T-helper 2 cell treated with Interferon-gamma antibody and Interleukin-4, amounts not matched to agents 100 ng/mL and 5 ng/mL, for 36 hours (primary cell): ENCODE measurements at regions not wholly inside any gene's neighbourhood (a gene's known extent, or its start where the extent isn't known, plus 50 kb on each side); places are given as distances from the start of the nearest gene placed in this dataset.

Source experiments
- intact Hi-C: fragments of 100-400 bp; cut with micrococcal nuclease; formaldehyde crosslinking; loops from one replicate; pipeline ENCODE4 v1.15.1; 2023

- intact Hi-C loops, result no loop called here
These were observed 145.6 kb downstream of the DYRK2 start for GRCh38 chr12:67794161-67794560.

DNA sequence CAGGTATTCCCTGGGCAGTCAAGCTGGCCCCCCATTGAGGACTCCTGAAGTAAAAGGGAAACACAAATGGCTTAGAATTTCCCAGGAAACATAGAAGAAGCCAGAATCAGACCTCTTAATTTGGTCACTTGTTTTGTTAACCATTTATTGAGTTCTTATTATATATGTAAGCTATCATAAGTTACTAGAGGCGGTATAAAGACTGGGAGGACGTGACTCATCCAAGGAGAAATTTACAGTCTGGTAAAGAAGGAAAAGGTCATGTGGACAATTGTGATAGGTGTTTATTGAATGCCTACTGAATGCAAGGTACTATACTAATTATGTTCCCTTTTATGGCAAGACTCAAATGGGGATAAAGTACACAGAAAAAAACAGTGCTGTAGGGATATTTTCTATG is 146.7 kb downstream of the DYRK2 start:
- intact Hi-C loops, result no loop called here

DNA sequence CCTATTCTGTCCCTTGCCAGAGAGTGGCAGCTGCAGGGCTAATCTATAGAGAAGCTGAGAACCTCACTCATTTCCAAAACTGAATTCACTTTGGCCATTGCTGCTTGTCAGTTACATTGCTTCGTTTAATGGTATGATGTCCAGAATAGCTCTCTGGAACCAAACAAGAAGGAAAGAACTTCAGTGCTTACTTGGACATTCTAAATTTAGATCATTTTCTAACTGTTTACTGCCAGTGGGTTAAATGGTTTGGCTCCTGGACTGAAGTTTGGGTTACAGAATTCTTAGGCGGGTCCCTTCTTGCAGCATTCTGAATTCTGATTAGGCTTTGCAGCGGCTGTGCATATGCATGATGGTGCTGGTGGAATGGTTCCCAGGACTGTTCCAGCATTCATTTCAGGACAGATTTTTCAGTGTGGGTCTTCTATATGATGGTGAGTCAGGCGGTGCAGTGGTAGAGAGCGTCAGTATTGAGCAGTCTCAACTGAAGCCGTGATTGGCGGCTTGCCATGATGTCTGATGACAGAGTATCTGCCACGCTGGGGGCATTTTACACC is 148.7 kb downstream of the DYRK2 start:
- intact Hi-C loops, result no loop called here

DNA sequence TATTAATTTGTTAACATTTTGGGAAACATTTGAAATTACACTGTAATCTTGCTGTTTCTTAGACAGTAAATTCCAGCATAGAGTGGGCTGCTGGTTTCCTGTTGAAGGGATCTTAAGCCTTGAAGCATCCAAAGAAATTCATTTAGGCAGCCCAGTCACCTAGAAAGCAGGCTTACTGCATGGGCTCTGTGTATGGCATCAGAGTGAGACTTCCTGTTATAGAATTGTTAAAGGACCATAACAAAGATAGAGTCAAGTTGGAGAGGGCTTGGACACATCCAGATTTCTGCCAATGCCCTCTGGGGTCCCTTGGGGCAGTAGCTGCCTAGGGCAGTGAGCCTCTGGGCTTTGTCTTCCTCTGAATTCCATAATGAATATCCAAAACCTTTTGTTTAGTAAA is 149.2 kb downstream of the DYRK2 start:
- intact Hi-C loops, result no loop called here

GRCh38 chr12:67798768-67799167 is 150.2 kb downstream of the DYRK2 start:
- intact Hi-C loops, result no loop called here

DNA sequence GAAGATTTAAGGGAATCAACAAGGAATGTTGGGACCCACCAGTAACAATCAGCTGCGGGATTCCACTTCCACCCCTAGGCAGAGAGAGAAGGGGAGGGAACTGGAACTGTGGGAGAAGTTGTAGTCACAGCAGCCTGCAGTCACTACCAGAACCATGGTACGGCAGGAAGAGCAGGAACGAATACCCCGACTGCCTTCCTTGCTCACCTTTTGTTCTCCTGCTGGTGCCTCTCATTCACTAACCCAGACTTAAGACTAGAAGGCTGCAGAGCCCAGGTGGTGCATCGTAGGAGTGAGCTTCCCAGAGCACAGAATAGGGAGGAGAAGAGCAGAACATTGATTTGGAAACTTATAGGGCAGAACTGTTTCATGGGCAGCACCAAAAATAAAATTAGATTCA is 154.2 kb downstream of the DYRK2 start:
- intact Hi-C loops, result loop anchor here (10.0 kb wide), 1 partner anchor 108 kb away; no protein-coding TSS in a partner anchor

DNA sequence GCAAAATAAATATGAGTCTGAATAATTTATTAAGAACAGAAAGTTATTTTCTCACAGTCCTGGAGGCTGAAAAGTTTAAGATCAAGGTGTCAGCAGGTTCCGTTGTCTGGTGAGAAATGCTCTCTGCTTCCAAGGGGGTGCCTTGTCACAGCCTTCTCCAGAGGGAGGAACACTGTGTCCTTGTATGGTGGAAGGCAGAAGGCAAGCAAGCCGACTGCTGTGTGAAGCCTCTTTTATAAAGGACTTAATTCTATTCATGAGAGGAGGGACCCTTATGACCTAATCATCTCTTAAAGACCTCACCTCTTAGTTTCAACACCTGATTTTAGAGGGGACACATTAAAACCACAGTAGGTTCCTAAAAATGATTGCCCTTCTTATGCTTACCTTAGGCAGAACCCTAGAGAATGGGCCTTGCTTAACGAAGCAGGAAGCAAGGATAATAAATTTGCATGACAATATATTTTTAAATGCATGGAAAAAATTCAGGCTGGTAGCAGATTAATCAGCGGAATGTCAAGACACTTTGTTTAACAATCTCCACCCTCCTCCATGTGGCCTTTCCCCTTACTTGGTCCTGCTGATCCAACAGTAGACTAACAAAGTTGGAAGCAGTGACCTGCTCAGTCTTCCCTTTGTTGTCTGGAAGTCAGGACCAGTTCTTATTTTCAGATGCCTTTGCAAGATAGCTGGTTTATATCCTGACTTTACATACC is 154.9 kb downstream of the DYRK2 start:
- intact Hi-C loops, result loop anchor here (10.0 kb wide), 1 partner anchor 109 kb away; no protein-coding TSS in a partner anchor

- intact Hi-C loops, result loop anchor here (10.0 kb wide), 1 partner anchor 109 kb away; no protein-coding TSS in a partner anchor
These were observed 155.6 kb downstream of the DYRK2 start for GRCh38 chr12:67804168-67804567.

- intact Hi-C loops, result loop anchor here (10.0 kb wide), 1 partner anchor 113 kb away; no protein-coding TSS in a partner anchor
These were observed 159.3 kb downstream of the DYRK2 start for GRCh38 chr12:67807814-67808213.

DNA sequence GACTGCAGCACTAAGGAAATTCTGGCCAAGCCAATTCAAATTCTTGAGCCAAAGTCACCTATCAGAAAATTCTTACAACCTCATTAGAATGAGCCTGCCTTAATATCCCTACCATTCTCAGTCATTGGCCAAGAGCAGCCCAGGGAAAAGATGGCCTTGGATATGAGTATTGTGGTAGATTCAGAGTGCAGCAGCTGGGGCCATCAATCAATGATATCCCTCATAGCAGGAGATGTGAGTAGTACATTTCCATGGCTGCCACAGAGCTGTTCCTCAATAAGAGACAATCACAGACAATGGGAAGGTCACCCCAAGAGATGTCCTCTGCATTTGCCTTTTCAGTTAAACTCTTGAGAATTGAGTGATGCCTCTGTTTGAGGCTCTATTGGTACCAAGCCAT is 161.6 kb downstream of the DYRK2 start:
- intact Hi-C loops, result no loop called here

GRCh38 chr12:67811437-67812361 is 163.2 kb downstream of the DYRK2 start:
- intact Hi-C loops, result no loop called here

DNA sequence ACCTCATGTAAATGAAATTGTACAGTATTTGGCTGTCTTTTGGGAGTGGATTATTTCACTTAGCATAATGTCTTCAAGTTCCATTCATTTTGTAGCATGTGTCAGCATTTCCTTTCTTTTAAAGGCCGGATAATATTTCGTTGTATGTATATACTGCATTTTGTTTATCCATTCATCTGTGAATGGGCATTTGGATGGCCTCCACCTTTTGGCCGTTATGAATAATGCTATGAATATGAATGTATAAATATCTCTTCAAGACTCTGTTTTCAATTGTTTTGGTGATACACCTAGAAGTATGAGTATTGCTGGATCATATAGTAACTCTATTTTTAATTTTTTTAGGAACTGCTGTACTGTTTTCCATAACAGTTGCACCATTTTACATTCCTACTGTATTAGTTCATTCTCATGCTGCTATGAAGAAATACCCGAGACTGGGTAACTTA is 164.9 kb downstream of the DYRK2 start:
- intact Hi-C loops, result no loop called here

GRCh38 chr12:67816269-67816668 is 167.7 kb downstream of the DYRK2 start:
- intact Hi-C loops, result no loop called here

DNA sequence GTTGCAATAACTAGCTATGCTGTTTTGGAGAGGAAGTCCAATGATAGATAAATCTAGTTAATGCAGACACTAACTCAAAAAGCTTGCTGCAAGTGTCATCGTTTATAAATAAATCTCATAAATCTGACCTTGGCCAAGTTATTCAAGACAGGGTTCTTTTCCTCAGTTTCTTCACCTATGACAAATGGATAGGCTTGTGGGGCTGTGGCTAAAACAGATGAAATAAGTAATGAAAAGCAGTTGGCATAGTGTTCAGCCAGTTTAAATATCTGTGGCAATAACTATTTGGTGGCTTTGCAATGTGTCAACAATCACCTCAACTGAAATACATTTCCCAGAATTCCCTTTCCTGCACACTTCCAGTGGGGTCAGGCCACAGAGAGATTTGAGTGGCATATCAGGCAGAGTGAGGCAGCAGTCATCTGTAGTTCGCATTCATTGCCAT is 169.9 kb downstream of the DYRK2 start:
- intact Hi-C loops, result no loop called here

GRCh38 chr12:67819902-67820301 is 169.3 kb upstream of the IFNG-AS1 start:
- intact Hi-C loops, result no loop called here

DNA sequence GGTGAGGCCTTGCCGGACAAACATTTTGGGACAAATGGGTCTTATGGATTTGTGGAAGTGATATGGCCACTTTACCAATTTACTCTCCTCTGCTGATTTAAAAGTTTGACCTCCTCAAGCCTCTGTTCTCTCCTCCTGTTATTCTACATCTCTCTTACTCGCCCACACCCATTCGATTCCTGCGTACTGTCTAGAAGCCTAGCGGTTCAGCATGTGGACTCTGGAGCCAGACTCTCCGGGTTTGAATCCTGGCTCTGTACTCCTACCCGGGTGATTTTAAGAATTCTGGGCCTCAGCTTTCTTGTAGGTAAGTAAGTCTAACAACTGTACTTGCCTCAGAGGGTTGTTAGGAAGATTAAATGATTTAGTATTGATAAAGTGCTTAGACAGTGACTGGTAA is 168.6 kb upstream of the IFNG-AS1 start:
- intact Hi-C loops, result no loop called here

DNA sequence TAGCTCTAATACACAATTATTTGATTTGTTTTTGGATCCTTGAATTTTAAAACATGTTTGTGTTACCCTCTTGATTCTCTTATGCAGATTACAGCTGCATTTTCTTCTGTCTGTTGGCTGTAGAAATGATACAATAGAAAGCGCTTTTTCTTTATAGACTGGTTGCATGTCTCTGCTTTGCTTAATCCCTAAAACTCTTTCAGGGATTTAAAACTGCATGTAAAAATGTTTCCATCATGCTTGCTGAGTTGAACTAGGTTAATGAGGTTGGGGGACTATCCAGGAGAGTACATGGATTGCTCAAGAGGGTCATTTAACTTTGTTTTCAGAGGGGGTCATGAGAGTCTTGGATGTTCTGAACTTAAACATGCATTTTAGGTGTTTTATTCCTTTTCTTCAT is 166.4 kb upstream of the IFNG-AS1 start:
- intact Hi-C loops, result no loop called here

DNA sequence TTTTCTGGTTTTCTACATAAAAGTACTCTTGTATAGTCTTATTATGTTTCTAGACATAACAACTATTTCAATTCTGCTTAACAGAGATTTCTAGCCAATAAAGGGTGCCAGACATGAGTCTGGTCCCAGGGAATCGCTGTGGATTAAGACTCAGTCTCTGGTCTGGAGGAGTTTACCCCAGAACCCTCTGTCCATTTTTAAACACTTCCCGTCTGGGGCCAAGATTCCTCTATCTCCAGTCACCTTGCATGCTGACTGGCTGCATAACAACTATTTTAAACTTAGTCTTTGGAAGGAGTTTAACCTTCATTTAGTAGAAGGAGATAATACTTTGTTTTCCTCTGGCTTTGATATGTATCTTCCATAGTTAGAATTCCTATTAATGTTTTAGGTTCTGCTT is 163.1 kb upstream of the IFNG-AS1 start:
- intact Hi-C loops, result no loop called here

DNA sequence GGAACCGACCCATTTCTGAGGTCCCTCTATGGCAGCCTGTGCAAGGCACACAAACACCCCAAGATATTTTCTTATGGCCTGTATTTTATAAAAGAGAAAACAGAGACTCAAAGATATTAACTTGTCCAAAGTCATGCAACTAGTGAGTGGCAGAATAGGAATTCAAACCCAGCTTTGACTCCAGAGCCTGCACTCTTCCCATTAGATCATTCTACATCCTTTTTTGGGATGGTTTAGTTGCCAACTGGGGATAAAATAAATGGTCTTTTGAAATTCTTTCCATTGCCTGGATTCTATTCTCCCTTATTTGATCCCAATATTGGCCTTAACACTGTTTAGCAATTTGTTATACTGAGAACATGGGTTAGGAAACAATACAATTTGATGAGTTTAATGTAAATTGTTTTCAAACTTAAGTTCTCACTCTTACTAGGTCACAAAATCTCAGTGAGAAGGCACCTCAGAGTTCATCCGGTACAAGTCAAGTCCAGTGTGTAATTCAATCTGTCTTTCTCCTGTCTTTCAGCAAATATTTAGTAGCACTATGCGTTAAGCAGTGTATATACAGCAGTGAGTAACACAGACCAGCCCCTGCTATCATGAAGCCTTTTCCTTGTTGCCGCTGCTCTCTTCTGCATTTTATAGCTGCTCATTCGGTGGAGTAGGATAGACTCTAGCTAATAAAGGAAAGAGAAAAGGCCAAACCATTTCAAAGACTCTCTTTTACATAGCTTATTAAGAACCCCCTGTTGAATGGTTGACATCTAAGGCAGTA is 162.1 kb upstream of the IFNG-AS1 start:
- intact Hi-C loops, result no loop called here

DNA sequence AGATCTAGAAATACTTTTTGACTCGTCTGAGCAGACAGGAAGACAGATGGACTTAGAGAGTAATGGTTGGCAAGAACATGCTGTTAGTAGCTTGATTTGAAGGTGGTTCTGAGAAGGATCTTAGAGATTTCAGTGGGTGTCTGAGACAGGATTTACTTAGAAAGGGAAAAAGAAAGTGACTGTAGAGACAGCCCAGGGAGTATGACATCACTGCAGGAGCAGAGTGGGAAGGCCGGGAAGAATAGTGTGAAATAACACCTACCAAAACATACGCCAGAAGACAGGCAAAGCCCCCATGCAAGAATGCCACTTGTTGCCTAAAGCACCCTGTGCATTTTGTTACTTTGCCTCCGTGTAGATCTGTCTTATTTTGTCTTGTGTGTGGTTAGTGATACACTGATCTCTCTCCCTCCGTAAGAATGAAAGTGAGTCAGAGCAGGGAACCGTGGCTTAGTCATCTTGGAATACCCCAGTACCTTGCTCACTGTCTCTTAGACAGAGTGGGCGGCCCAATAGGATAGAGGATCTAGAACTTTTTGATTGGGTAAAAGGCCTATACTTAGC is 161.3 kb upstream of the IFNG-AS1 start:
- intact Hi-C loops, result no loop called here

DNA sequence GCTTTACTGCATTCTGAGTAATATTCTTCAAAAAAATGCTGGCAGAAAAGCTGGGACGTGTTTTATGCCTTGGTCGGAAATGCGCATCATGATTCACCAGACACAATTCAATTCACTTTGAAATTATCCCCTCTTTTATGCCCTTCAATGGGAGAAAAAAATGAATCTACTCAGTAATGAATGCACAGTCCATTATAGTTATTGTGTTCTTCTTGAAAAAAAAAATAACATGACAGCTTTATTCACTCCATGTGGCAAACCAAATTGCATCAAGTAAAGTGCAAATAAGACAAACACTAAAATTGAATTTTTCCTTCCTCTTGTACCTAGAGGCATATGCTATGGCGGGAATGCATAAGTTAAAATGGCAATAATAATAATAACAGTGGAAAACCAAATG is 159.4 kb upstream of the IFNG-AS1 start:
- intact Hi-C loops, result no loop called here
